Chondrocyte (in vitro differentiated cells): ENCODE measurements at regions not wholly inside any gene's neighbourhood (a gene's known extent, or its start where the extent isn't known, plus 50 kb on each side); places are given as distances from the start of the nearest gene placed in this dataset.

ENCODE experiments used
- DNase-seq: peaks from one replicate; pipeline ENCODE4 v3.0.0; 2021; ENCODE audit warnings: mixed read lengths, low spot score
- H3K27ac Mint-ChIP-seq: one replicate; pipeline ENCODE4 v1.8.0; 2021; ENCODE audit warnings: mild to moderate bottlenecking, moderate library complexity, mixed read lengths; ENCODE audit not compliant: unreplicated experiment
- H3K27me3 Mint-ChIP-seq: 2 replicates; pipeline ENCODE4 v1.8.0; 2021; ENCODE audit warnings: low read depth, mixed read lengths
- H3K36me3 Mint-ChIP-seq: 2 replicates; pipeline ENCODE4 v1.8.0; 2021; ENCODE audit warnings: low read depth, mixed read lengths
- H3K4me1 Mint-ChIP-seq: 2 replicates; pipeline ENCODE4 v1.8.0; 2021; ENCODE audit warnings: low read depth, mild to moderate bottlenecking, mixed read lengths
- H3K4me3 Mint-ChIP-seq: one replicate; pipeline ENCODE4 v1.8.0; 2021; ENCODE audit warnings: mild to moderate bottlenecking, moderate library complexity, mixed read lengths; ENCODE audit not compliant: unreplicated experiment
- H3K9me3 Mint-ChIP-seq: 2 replicates; pipeline ENCODE4 v1.8.0; 2021; ENCODE audit warnings: low read depth, mixed read lengths
- TF ChIP-seq, protein P1 (sequence below): fragments of 200-600 bp; sonication (generic); IDR thresholded peaks from 2 replicates; pipeline ENCODE4 v1.5.0; 2021; ENCODE audit warnings: antibody characterized with exemption, mild to moderate bottlenecking, moderate library complexity

DNA sequence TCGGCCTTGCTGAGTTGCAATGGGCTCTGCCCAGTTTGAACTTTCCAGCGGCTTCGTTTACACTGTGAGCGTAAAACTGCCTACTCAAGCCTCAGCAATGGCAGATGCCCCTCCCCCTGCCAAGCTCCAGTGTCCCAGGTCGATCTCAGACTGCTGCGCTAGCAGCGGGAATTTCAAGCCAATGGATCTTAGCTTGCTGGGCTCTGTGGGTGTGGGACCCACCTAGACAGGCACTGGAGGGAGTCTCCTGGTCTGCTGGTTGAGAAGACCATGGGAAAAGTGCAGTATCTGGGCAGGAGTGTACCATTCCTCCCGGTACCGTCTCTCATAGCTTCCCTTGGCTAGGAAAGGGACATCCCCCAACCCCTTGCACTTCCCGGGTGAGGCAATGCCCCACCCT is 88.2 kb downstream of the KLHL28 start:
- no peak overlapping the region for H3K4me3 Mint-ChIP-seq
- peaks cover 9% of the 10 kb centered on the region for H3K27me3 Mint-ChIP-seq
- peaks cover 3% of the 10 kb centered on the region for H3K9me3 Mint-ChIP-seq
- no peak for DNase-seq
- TF ChIP-seq, protein P1, sequence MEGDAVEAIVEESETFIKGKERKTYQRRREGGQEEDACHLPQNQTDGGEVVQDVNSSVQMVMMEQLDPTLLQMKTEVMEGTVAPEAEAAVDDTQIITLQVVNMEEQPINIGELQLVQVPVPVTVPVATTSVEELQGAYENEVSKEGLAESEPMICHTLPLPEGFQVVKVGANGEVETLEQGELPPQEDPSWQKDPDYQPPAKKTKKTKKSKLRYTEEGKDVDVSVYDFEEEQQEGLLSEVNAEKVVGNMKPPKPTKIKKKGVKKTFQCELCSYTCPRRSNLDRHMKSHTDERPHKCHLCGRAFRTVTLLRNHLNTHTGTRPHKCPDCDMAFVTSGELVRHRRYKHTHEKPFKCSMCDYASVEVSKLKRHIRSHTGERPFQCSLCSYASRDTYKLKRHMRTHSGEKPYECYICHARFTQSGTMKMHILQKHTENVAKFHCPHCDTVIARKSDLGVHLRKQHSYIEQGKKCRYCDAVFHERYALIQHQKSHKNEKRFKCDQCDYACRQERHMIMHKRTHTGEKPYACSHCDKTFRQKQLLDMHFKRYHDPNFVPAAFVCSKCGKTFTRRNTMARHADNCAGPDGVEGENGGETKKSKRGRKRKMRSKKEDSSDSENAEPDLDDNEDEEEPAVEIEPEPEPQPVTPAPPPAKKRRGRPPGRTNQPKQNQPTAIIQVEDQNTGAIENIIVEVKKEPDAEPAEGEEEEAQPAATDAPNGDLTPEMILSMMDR: no peak
- H3K4me1 Mint-ChIP-seq: no peaks in the 10 kb centered on the region
- no peaks in the 10 kb centered on the region for H3K36me3 Mint-ChIP-seq
- H3K27ac Mint-ChIP-seq: no peak overlapping the region

GRCh38 chr14:44866770-44867169 is 95.0 kb downstream of the KLHL28 start:
- Mint-ChIP-seq H3K27me3 (peaks cover 4% of the 10 kb centered on the region), H3K36me3 (no peaks in the 10 kb centered on the region), H3K27ac (no peak overlapping the region), H3K4me1 (no peaks in the 10 kb centered on the region), H3K4me3 (no peak overlapping the region), H3K9me3 (peaks cover 3% of the 10 kb centered on the region)
- TF ChIP-seq, protein P1: no peak
- no peak for DNase-seq

GRCh38 chr14:44866322-44866721 is 95.4 kb downstream of the KLHL28 start:
- TF ChIP-seq, protein P1: no peak
- no peaks in the 10 kb centered on the region for H3K4me1 Mint-ChIP-seq
- peaks cover 3% of the 10 kb centered on the region for H3K9me3 Mint-ChIP-seq
- H3K4me3 Mint-ChIP-seq: no peak overlapping the region
- no peak overlapping the region for H3K27ac Mint-ChIP-seq
- peaks cover 1% of the 10 kb centered on the region for H3K27me3 Mint-ChIP-seq
- H3K36me3 Mint-ChIP-seq: no peaks in the 10 kb centered on the region
- no peak for DNase-seq

DNA sequence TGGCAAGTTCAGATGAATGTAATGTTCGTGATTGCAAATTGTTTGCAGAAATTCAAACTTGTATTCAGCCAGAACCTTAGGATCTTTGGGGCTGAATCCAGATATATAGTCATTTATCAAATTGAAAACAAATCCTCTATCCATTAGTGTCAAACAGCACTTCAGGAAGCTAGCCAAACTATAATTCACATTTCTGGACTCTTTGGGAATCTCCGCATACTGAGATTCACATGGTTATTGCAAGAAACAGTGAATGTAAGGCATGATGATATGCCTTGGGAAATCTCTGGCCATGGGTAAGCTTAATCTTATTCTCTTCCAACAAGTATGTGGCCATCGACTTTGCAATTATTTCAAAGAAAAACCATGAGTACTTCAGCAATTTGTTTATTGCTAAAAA is 98.5 kb downstream of the KLHL28 start:
- Mint-ChIP-seq H3K36me3 (no peaks in the 10 kb centered on the region), H3K27ac (no peak overlapping the region), H3K4me3 (no peak overlapping the region), H3K9me3 (peaks cover 3% of the 10 kb centered on the region), H3K4me1 (no peaks in the 10 kb centered on the region), H3K27me3 (peaks cover 6% of the 10 kb centered on the region)
- TF ChIP-seq, protein P1: no peak
- no peak for DNase-seq

DNA sequence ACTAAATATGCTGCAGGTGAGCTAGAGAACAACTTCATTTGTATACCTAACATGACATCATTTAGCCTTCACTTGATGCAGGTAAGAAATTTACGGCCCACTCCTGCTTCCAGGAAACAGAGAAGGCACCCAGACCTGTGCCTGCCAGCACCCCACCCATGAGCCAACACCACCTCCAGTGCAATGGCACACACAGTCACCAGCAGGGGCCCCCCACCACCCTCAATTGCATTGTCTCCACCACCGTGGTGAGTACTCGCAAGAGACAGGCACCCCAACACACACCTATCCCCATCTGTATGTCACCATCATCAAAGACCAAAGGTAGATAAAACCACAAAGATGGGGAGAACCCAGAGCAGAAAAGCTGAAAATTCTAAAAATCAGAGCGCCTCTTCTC is 107.6 kb downstream of the KLHL28 start:
- Mint-ChIP-seq H3K27ac (no peak overlapping the region), H3K36me3 (no peaks in the 10 kb centered on the region), H3K9me3 (peaks cover 14% of the 10 kb centered on the region), H3K4me3 (no peak overlapping the region), H3K27me3 (peaks cover 40% of the 10 kb centered on the region), H3K4me1 (no peaks in the 10 kb centered on the region)
- DNase-seq: no peak
- TF ChIP-seq, protein P1: no peak
